ENCODE measurements at regions not wholly inside any gene's neighbourhood (a gene's known extent, or its start where the extent isn't known, plus 50 kb on each side); places are given as distances from the start of the nearest gene placed in this dataset.

- H3K36me3 Mint-ChIP-seq = no peaks in the 10 kb centered on the region
- no peaks in the 10 kb centered on the region for H3K9me3 Mint-ChIP-seq
- H3K27me3 Mint-ChIP-seq = no peaks in the 10 kb centered on the region
- TF ChIP-seq, protein P1, sequence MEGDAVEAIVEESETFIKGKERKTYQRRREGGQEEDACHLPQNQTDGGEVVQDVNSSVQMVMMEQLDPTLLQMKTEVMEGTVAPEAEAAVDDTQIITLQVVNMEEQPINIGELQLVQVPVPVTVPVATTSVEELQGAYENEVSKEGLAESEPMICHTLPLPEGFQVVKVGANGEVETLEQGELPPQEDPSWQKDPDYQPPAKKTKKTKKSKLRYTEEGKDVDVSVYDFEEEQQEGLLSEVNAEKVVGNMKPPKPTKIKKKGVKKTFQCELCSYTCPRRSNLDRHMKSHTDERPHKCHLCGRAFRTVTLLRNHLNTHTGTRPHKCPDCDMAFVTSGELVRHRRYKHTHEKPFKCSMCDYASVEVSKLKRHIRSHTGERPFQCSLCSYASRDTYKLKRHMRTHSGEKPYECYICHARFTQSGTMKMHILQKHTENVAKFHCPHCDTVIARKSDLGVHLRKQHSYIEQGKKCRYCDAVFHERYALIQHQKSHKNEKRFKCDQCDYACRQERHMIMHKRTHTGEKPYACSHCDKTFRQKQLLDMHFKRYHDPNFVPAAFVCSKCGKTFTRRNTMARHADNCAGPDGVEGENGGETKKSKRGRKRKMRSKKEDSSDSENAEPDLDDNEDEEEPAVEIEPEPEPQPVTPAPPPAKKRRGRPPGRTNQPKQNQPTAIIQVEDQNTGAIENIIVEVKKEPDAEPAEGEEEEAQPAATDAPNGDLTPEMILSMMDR (conservative IDR thresholded peaks at IDR 0.05) = no peak
- DNase-seq (ENCODE audit: extremely low spot score, unreplicated experiment) = no peak
- no peak overlapping the region for H3K4me3 Mint-ChIP-seq
- H3K27ac Mint-ChIP-seq = no peak overlapping the region
- peaks cover 12% of the 10 kb centered on the region for H3K4me1 Mint-ChIP-seq (ENCODE audit: unreplicated experiment)
Observed at GRCh38 chr1:22376976-22377375, 74.7 kb upstream of the ZBTB40 start.

DNA sequence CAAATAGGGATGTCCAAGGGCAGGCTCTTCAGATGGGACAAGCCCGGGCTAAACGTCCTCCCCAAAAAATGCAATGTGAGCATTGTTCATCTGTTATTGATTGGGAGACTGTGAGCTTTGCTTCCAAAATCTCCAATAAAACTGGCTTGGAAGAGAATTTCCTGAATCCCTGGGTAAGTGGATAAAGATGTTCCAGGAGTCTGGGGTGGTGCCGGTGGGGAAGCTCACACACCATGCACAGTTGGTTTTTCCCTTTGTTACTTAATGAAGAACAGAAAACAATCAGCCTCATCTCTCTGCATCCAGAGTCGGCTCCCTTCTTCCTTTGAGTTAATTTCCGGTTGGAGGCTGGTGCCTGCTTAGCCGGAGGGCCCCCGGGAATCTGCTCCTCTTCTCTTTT lies 72.1 kb upstream of the ZBTB40 start:
- no peak for DNase-seq (ENCODE audit: extremely low spot score, unreplicated experiment)
- Mint-ChIP-seq H3K9me3 (no peaks in the 10 kb centered on the region), H3K4me1 (ENCODE audit: unreplicated experiment) (peaks cover 9% of the 10 kb centered on the region), H3K36me3 (no peaks in the 10 kb centered on the region), H3K27me3 (no peaks in the 10 kb centered on the region), H3K4me3 (no peak overlapping the region), H3K27ac (no peak overlapping the region)
- TF ChIP-seq, protein P1 (conservative IDR thresholded peaks at IDR 0.05) = no peak

- TF ChIP-seq, protein P1 (conservative IDR thresholded peaks at IDR 0.05) = no peak
- no peak overlapping the region for H3K4me3 Mint-ChIP-seq
- no peak overlapping the region for H3K27ac Mint-ChIP-seq
- no peaks in the 10 kb centered on the region for H3K9me3 Mint-ChIP-seq
- H3K36me3 Mint-ChIP-seq = no peaks in the 10 kb centered on the region
- peaks cover 9% of the 10 kb centered on the region for H3K4me1 Mint-ChIP-seq (ENCODE audit: unreplicated experiment)
- H3K27me3 Mint-ChIP-seq = no peaks in the 10 kb centered on the region
- no peak for DNase-seq (ENCODE audit: extremely low spot score, unreplicated experiment)
Observed at GRCh38 chr1:22380024-22380785, 71.4 kb upstream of the ZBTB40 start.

DNA sequence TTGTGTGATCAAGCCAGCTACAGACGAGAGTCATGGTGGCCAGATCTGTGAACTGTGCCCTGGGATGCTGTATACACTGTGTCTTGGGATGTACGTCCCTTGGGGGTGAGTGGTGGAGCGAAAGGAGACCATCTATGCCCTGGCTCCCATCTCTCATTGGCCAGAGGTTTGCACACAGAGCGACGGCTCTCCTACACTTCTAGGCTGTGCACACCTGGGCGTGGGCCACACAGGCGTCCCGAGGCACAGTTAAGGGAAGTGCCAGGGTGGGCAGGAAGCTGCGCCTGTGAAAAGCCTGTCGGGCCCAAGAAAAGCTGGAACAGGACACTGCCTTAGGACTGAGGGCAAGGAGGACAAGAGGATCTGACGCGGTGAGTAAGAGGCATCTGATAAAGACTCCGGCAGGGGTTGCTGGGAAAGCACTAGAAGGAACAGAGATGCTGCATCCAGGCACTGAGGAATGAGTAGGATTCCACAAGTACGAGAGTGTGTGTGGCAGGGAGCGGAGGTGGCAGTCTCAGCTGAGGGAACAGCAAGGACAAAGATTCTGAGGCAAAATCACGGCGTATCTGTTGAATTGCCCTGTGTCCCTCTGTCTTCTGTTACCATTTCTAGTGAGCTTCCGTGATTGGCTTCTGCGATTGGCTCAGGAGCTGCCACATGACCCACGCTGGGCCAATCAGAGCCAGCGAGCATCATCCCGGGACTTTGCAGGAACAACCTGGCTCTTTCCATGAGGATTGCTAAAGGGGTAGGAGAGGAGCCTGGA lies 67.9 kb upstream of the ZBTB40 start:
- Mint-ChIP-seq H3K4me3 (no peak overlapping the region), H3K27ac (no peak overlapping the region), H3K4me1 (ENCODE audit: unreplicated experiment) (peaks cover 14% of the 10 kb centered on the region), H3K36me3 (no peaks in the 10 kb centered on the region), H3K27me3 (peaks cover 3% of the 10 kb centered on the region), H3K9me3 (no peaks in the 10 kb centered on the region)
- TF ChIP-seq, protein P1 (conservative IDR thresholded peaks at IDR 0.05) = no peak
- no peak for DNase-seq (ENCODE audit: extremely low spot score, unreplicated experiment)

GRCh38 chr1:22385537-22385936 lies 66.1 kb upstream of the ZBTB40 start:
- Mint-ChIP-seq H3K27me3 (peaks cover 3% of the 10 kb centered on the region), H3K27ac (no peak overlapping the region), H3K4me3 (no peak overlapping the region), H3K9me3 (no peaks in the 10 kb centered on the region), H3K4me1 (ENCODE audit: unreplicated experiment) (peaks cover 17% of the 10 kb centered on the region), H3K36me3 (no peaks in the 10 kb centered on the region)
- DNase-seq (ENCODE audit: extremely low spot score, unreplicated experiment) = no peak
- TF ChIP-seq, protein P1 (conservative IDR thresholded peaks at IDR 0.05) = no peak
